ENCODE measurements at regions not wholly inside any gene's neighbourhood (a gene's known extent, or its start where the extent isn't known, plus 50 kb on each side); places are given as distances from the start of the nearest gene placed in this dataset.

- Histone ChIP-seq H3K27me3 (ENCODE audit: control insufficient read depth, insufficient read depth) (no peaks in the 10 kb centered on the region), H3K4me1 (ENCODE audit: control insufficient read depth, insufficient read depth, low read length) (no peaks in the 10 kb centered on the region), H3K4me3 (ENCODE audit: low read length) (no peak overlapping the region), H3K9me3 (ENCODE audit: control insufficient read depth, low read length) (no peaks in the 10 kb centered on the region), H3K27ac (ENCODE audit: low read length) (no peak overlapping the region)
- 35% methylated on average over 1 of the region's 1 CpG for WGBS
- no peak for ATAC-seq
- intact Hi-C loops (cut with DNase I): no loop called here
- DNase-seq: no peak
Observed at GRCh38 chrX:151476604-151477303, 79.7 kb downstream of the VMA21 start.

GRCh38 chrX:151478058-151478457 is 81.1 kb downstream of the VMA21 start:
- 89% methylated on average over 4 of the region's 4 CpGs for WGBS
- H3K27ac ChIP-seq (ENCODE audit: low read length): no peak overlapping the region
- H3K9me3 ChIP-seq (ENCODE audit: control insufficient read depth, low read length): no peaks in the 10 kb centered on the region
- H3K4me1 ChIP-seq (ENCODE audit: control insufficient read depth, insufficient read depth, low read length): no peaks in the 10 kb centered on the region
- DNase-seq: no peak
- ATAC-seq: no peak
- intact Hi-C loops (cut with DNase I): no loop called here
- no peaks in the 10 kb centered on the region for H3K27me3 ChIP-seq (ENCODE audit: control insufficient read depth, insufficient read depth)
- H3K4me3 ChIP-seq (ENCODE audit: low read length): no peak overlapping the region

GRCh38 chrX:151488677-151489076 is 74.8 kb upstream of the PASD1 start:
- no peaks in the 10 kb centered on the region for H3K27me3 ChIP-seq (ENCODE audit: control insufficient read depth, insufficient read depth)
- no peak overlapping the region for H3K27ac ChIP-seq (ENCODE audit: low read length)
- DNase-seq (no peak), ATAC-seq (no peak)
- H3K4me3 ChIP-seq (ENCODE audit: low read length): no peak overlapping the region
- no peaks in the 10 kb centered on the region for H3K9me3 ChIP-seq (ENCODE audit: control insufficient read depth, low read length)
- no peaks in the 10 kb centered on the region for H3K4me1 ChIP-seq (ENCODE audit: control insufficient read depth, insufficient read depth, low read length)
- 53% methylated on average over 2 of the region's 2 CpGs for WGBS
- intact Hi-C loops (cut with DNase I): no loop called here

GRCh38 chrX:151505796-151506195 is 57.7 kb upstream of the PASD1 start:
- ATAC-seq: no peak
- Histone ChIP-seq H3K9me3 (ENCODE audit: control insufficient read depth, low read length) (no peaks in the 10 kb centered on the region), H3K4me3 (ENCODE audit: low read length) (no peak overlapping the region), H3K27me3 (ENCODE audit: control insufficient read depth, insufficient read depth) (no peaks in the 10 kb centered on the region), H3K27ac (ENCODE audit: low read length) (no peak overlapping the region), H3K4me1 (ENCODE audit: control insufficient read depth, insufficient read depth, low read length) (no peaks in the 10 kb centered on the region)
- peak in 1 of 3 donors; percentile 25 for DNase-seq
- WGBS: 55% methylated on average over 2 of the region's 2 CpGs
- intact Hi-C loops (cut with DNase I): no loop called here

- Histone ChIP-seq H3K9me3 (ENCODE audit: control insufficient read depth, low read length) (no peaks in the 10 kb centered on the region), H3K27ac (ENCODE audit: low read length) (no peak overlapping the region), H3K4me3 (ENCODE audit: low read length) (no peak overlapping the region), H3K4me1 (ENCODE audit: control insufficient read depth, insufficient read depth, low read length) (no peaks in the 10 kb centered on the region), H3K27me3 (ENCODE audit: control insufficient read depth, insufficient read depth) (no peaks in the 10 kb centered on the region)
- ATAC-seq (no peak), DNase-seq (no peak)
- WGBS: 23% methylated on average over 4 of the region's 4 CpGs
- intact Hi-C loops (cut with DNase I): no loop called here
Observed at GRCh38 chrX:151510203-151510602, 53.3 kb upstream of the PASD1 start.

GRCh38 chrX:151513472-151513871 is 50.0 kb upstream of the PASD1 start:
- Histone ChIP-seq H3K4me1 (ENCODE audit: control insufficient read depth, insufficient read depth, low read length) (no peaks in the 10 kb centered on the region), H3K27me3 (ENCODE audit: control insufficient read depth, insufficient read depth) (no peaks in the 10 kb centered on the region), H3K4me3 (ENCODE audit: low read length) (no peak overlapping the region), H3K9me3 (ENCODE audit: control insufficient read depth, low read length) (no peaks in the 10 kb centered on the region), H3K27ac (ENCODE audit: low read length) (no peak overlapping the region)
- ATAC-seq (no peak), DNase-seq (no peak)
- intact Hi-C loops (cut with DNase I): no loop called here

Measured in right cardiac atrium (tissue), 5 donors.